ENCODE measurements at regions not wholly inside any gene's neighbourhood (a gene's known extent, or its start where the extent isn't known, plus 50 kb on each side); places are given as distances from the start of the nearest gene placed in this dataset.

GRCh38 chr11:46188017-46188416, 66.8 kb upstream of the PHF21A start:
- H3K9me3 ChIP-seq = peaks cover 0 to 9% (median 0%) of the 10 kb centered on the region in 3 donors
- in situ Hi-C loops (cut with MboI; ENCODE audit: low sequenced_read_pairs in 4 of 4) = no loop called here
- DNase-seq (no peak), ATAC-seq (no peak)
- H3K27me3 ChIP-seq = no peaks in the 10 kb centered on the region
- no peak overlapping the region for H3K4me3 ChIP-seq
- no peaks in the 10 kb centered on the region for H3K36me3 ChIP-seq
- TF ChIP-seq, protein P1, sequence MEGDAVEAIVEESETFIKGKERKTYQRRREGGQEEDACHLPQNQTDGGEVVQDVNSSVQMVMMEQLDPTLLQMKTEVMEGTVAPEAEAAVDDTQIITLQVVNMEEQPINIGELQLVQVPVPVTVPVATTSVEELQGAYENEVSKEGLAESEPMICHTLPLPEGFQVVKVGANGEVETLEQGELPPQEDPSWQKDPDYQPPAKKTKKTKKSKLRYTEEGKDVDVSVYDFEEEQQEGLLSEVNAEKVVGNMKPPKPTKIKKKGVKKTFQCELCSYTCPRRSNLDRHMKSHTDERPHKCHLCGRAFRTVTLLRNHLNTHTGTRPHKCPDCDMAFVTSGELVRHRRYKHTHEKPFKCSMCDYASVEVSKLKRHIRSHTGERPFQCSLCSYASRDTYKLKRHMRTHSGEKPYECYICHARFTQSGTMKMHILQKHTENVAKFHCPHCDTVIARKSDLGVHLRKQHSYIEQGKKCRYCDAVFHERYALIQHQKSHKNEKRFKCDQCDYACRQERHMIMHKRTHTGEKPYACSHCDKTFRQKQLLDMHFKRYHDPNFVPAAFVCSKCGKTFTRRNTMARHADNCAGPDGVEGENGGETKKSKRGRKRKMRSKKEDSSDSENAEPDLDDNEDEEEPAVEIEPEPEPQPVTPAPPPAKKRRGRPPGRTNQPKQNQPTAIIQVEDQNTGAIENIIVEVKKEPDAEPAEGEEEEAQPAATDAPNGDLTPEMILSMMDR (IDR thresholded peaks at IDR 0.05 in 4 of 5, conservative IDR thresholded peaks at IDR 0.05 in 1 of 5) = no peak
- no peak for TF ChIP-seq POLR2A (IDR thresholded peaks at IDR 0.05)
- intact Hi-C loops (cut with DNase I; ENCODE audit: low total_unique reads) = no loop called here
- H3K27ac ChIP-seq = no peak overlapping the region
- no peaks in the 10 kb centered on the region for H3K4me1 ChIP-seq

DNA sequence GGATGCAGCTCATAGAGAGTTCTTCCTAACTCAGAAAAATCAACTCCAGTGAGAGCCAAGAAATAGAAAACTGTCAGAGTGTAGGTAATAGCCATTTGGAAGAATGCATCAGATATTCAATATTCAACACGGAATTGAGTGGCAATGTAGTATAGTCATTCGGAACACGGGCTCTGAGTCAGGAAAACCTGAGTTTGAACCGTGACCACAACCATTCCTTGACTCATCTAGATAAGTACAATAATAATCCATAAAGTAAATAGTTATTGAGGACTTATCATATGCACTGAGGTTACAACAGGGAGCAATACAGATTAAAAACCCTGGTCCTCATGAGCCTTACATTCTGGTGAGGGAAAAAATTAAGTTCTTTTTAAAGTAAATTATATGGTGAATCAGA, 62.6 kb upstream of the PHF21A start:
- H3K9me3 ChIP-seq = no peaks in the 10 kb centered on the region
- H3K4me3 ChIP-seq = no peak overlapping the region
- no peaks in the 10 kb centered on the region for H3K36me3 ChIP-seq
- in situ Hi-C loops (cut with MboI; ENCODE audit: low sequenced_read_pairs in 4 of 4) (no loop called here), intact Hi-C loops (cut with DNase I; ENCODE audit: low total_unique reads) (no loop called here)
- H3K27me3 ChIP-seq = peaks cover 0 to 3% (median 0%) of the 10 kb centered on the region in 3 donors
- DNase-seq (no peak), ATAC-seq (no peak)
- H3K4me1 ChIP-seq = no peaks in the 10 kb centered on the region
- H3K27ac ChIP-seq = no peak overlapping the region
- TF ChIP-seq, protein P1 (IDR thresholded peaks at IDR 0.05 in 4 of 5, conservative IDR thresholded peaks at IDR 0.05 in 1 of 5) = no peak

GRCh38 chr11:46181843-46182424, 60.7 kb upstream of the PHF21A start:
- no peak for TF ChIP-seq POLR2A (IDR thresholded peaks at IDR 0.05)
- TF ChIP-seq, protein P1 (IDR thresholded peaks at IDR 0.05 in 4 of 5, conservative IDR thresholded peaks at IDR 0.05 in 1 of 5) = no peak
- no peak for ATAC-seq
- DNase-seq = no peak
- Histone ChIP-seq H3K4me3 (no peak overlapping the region), H3K36me3 (no peaks in the 10 kb centered on the region), H3K9me3 (no peaks in the 10 kb centered on the region), H3K27ac (no peak overlapping the region), H3K27me3 (peaks cover 0 to 3% (median 0%) of the 10 kb centered on the region in 3 donors), H3K4me1 (no peaks in the 10 kb centered on the region)
- in situ Hi-C loops (cut with MboI; ENCODE audit: low sequenced_read_pairs in 4 of 4) = no loop called here
- intact Hi-C loops (cut with DNase I; ENCODE audit: low total_unique reads) = no loop called here

GRCh38 chr11:46181387-46181786, 60.1 kb upstream of the PHF21A start:
- in situ Hi-C loops (cut with MboI; ENCODE audit: low sequenced_read_pairs in 4 of 4) (no loop called here), intact Hi-C loops (cut with DNase I; ENCODE audit: low total_unique reads) (no loop called here)
- ATAC-seq = no peak
- DNase-seq = no peak
- Histone ChIP-seq H3K27me3 (peaks cover 0 to 3% (median 0%) of the 10 kb centered on the region in 3 donors), H3K9me3 (no peaks in the 10 kb centered on the region), H3K36me3 (no peaks in the 10 kb centered on the region), H3K27ac (no peak overlapping the region), H3K4me3 (no peak overlapping the region), H3K4me1 (no peaks in the 10 kb centered on the region)
- TF ChIP-seq, protein P1 (IDR thresholded peaks at IDR 0.05 in 4 of 5, conservative IDR thresholded peaks at IDR 0.05 in 1 of 5) = no peak
- no peak for TF ChIP-seq POLR2A (IDR thresholded peaks at IDR 0.05)

GRCh38 chr11:46180736-46181135, 59.5 kb upstream of the PHF21A start:
- Histone ChIP-seq H3K36me3 (no peaks in the 10 kb centered on the region), H3K27ac (no peak overlapping the region), H3K4me3 (no peak overlapping the region), H3K4me1 (no peaks in the 10 kb centered on the region), H3K27me3 (peaks cover 0 to 3% (median 0%) of the 10 kb centered on the region in 3 donors), H3K9me3 (no peaks in the 10 kb centered on the region)
- TF ChIP-seq POLR2A (IDR thresholded peaks at IDR 0.05) = no peak
- TF ChIP-seq, protein P1 (IDR thresholded peaks at IDR 0.05 in 4 of 5, conservative IDR thresholded peaks at IDR 0.05 in 1 of 5) = no peak
- intact Hi-C loops (cut with DNase I; ENCODE audit: low total_unique reads) = no loop called here
- in situ Hi-C loops (cut with MboI; ENCODE audit: low sequenced_read_pairs in 4 of 4) = no loop called here
- DNase-seq (no peak), ATAC-seq (no peak)

Data from gastrocnemius medialis (tissue), 4 donors.